HepG2 (cell line): ENCODE measurements at regions not wholly inside any gene's neighbourhood (a gene's known extent, or its start where the extent isn't known, plus 50 kb on each side); places are given as distances from the start of the nearest gene placed in this dataset.

Source experiments
- ATAC-seq: fragments of 200-7000 bp; cut with Tn5 transposase; 3 replicates; pipeline ENCODE4 v1.9.1; 2020; ENCODE audit warnings: mild to moderate bottlenecking, moderate library complexity
- BruUV-seq: library from RNA; stranded (reverse); fragments of 400-500 nt; replicated peaks from 2 replicates; lab custom pipeline; 2021; lab: Mats Ljungman, UMichigan
- CTCF ChIA-PET: fragments of 300-600 bp; formaldehyde crosslinking; extraction: SDS; loops from one replicate; lab custom pipeline; 2021; ENCODE audit warnings: low total read pairs, inconsistent platforms, low intra/inter-chr PET ratio; lab: Yijun Ruan, JAX
- POLR2A ChIA-PET: fragments of 350-600 bp; sonication (Branson Sonifier 250); formaldehyde crosslinking; loops from one replicate; lab custom pipeline; 2020; ENCODE audit warnings: antibody characterized with exemption, inconsistent platforms; lab: Yijun Ruan, JAX
- DNase-seq: peaks from one replicate; pipeline ENCODE4 v3.0.0-alpha.2; 2015; ENCODE audit warnings: low spot score
- FAIRE-seq: peaks from 3 replicates; lab custom pipeline; 2011; peaks lifted over from hg19 to GRCh38; lab: Jason Lieb, UNC
- H2AFZ ChIP-seq: one replicate; pipeline ENCODE4 v1.6.1; 2011; ENCODE audit warnings: low read length, inconsistent platforms
- H3K27ac ChIP-seq: fragments of 300-600 bp; 3 replicates; pipeline ENCODE4 v1.8.0; 2011; ENCODE audit warnings: mixed run types, mild to moderate bottlenecking, mixed read lengths, low read length, inconsistent platforms; ENCODE audit not compliant: insufficient read depth; ENCODE audit errors: extremely low read length
- H3K27me3 ChIP-seq, 2 experiments: fragments of 200-600 bp in 1 of 2; 2 replicates in 1 of 2; 3 replicates in 1 of 2; pipeline versions ENCODE4 v1.6.0 to v1.8.0; 2011; ENCODE audit warnings: low read length in 2 of 2, mild to moderate bottlenecking in 2 of 2, moderate library complexity in 2 of 2, inconsistent platforms in 1 of 2; ENCODE audit not compliant: insufficient read depth in 2 of 2, control insufficient read depth in 1 of 2
- H3K36me3 ChIP-seq, 2 experiments: fragments of 200-600 bp in 1 of 2; replicated peaks in 1 of 2; 2 replicates in 1 of 2; 3 replicates in 1 of 2; pipeline versions ENCODE4 v1.5.1 to v1.8.0; 2011; ENCODE audit warnings: low read length in 2 of 2, inconsistent platforms in 1 of 2; ENCODE audit not compliant: insufficient read depth in 2 of 2, control insufficient read depth in 1 of 2
- H3K4me1 ChIP-seq: 2 replicates; pipeline ENCODE4 v1.5.1; 2012; ENCODE audit warnings: low read length, inconsistent platforms; ENCODE audit not compliant: insufficient read depth
- H3K4me2 ChIP-seq: 2 replicates; pipeline ENCODE4 v1.6.0; 2011; ENCODE audit warnings: low read depth, low read length, inconsistent platforms
- H3K4me3 ChIP-seq, 3 experiments: fragments of 200-600 bp in 1 of 3; sonication (generic), shearing (Covaris generic) in 1 of 3; replicated peaks in 1 of 3; 2 replicates each; pipeline ENCODE4 v1.5.1; 2011 to 2016; ENCODE audit warnings: low read length in 3 of 3, inconsistent platforms in 2 of 3, low read depth in 2 of 3, mild to moderate bottlenecking in 2 of 3, control low read depth in 1 of 3, mixed read lengths in 1 of 3; ENCODE audit not compliant: insufficient read depth in 1 of 3
- H3K79me2 ChIP-seq: one replicate; pipeline ENCODE4 v1.6.1; 2011; ENCODE audit warnings: low read length, inconsistent platforms; ENCODE audit not compliant: insufficient read depth
- H3K9ac ChIP-seq: 2 replicates; pipeline ENCODE4 v1.6.0; 2011; ENCODE audit warnings: mild to moderate bottlenecking, low read depth, low read length, inconsistent platforms; ENCODE audit not compliant: insufficient read depth
- H3K9me3 ChIP-seq: 2 replicates; pipeline ENCODE4 v1.5.1; 2012; ENCODE audit warnings: mild to moderate bottlenecking, low read length
- H4K20me1 ChIP-seq: 2 replicates; pipeline ENCODE4 v1.6.0; 2011; ENCODE audit warnings: inconsistent platforms, mild to moderate bottlenecking, low read length, moderate library complexity; ENCODE audit not compliant: insufficient read depth
- ATRX ChIP-seq: sonication (generic); formaldehyde crosslinking; IDR thresholded peaks from 2 replicates; pipeline ENCODE4 v1.4.0; 2020; ENCODE audit warnings: missing genetic modification reagents, borderline replicate concordance
- BCLAF1 ChIP-seq: fragments of 450-650 bp; IDR thresholded peaks from 2 replicates; pipeline ENCODE4 v1.6.1; 2017; ENCODE audit warnings: mild to moderate bottlenecking
- CCDC6 ChIP-seq: sonication (generic); formaldehyde crosslinking; IDR thresholded peaks from 2 replicates; pipeline ENCODE4 v1.8.1; 2022; ENCODE audit warnings: mild to moderate bottlenecking, missing genetic modification reagents, moderate library complexity
- ELK4 ChIP-seq: sonication (generic); formaldehyde crosslinking; IDR thresholded peaks from 2 replicates; pipeline ENCODE4 v1.9.0; 2021; ENCODE audit warnings: missing genetic modification reagents, borderline replicate concordance
- EZH2 ChIP-seq: conservative IDR thresholded peaks from 2 replicates; pipeline ENCODE4 v1.6.1; 2012; ENCODE audit warnings: mild to moderate bottlenecking, low read depth, low read length, moderate library complexity
- HCFC1 ChIP-seq: fragments of 150-350 bp; IDR thresholded peaks from 2 replicates; pipeline ENCODE4 v1.6.1; 2014; ENCODE audit warnings: low read depth, low read length
- HOXA5 ChIP-seq: sonication (generic); formaldehyde crosslinking; IDR thresholded peaks from 2 replicates; pipeline ENCODE4 v1.4.0; 2020; ENCODE audit warnings: missing genetic modification reagents
- KDM6A ChIP-seq: IDR thresholded peaks from 2 replicates; pipeline ENCODE4 v1.6.1; 2016; ENCODE audit warnings: low read depth
- MTA3 ChIP-seq: sonication (generic); formaldehyde crosslinking; IDR thresholded peaks from 2 replicates; pipeline ENCODE4 v1.4.0; 2020; ENCODE audit warnings: missing genetic modification reagents
- MTF2 ChIP-seq: sonication (generic); formaldehyde crosslinking; IDR thresholded peaks from 2 replicates; pipeline ENCODE4 v1.5.0; 2020; ENCODE audit warnings: missing genetic modification reagents, borderline replicate concordance
- ZBTB7B ChIP-seq: sonication (generic); formaldehyde crosslinking; IDR thresholded peaks from 2 replicates; pipeline ENCODE4 v1.4.0; 2020; ENCODE audit warnings: missing genetic modification reagents
- ZC3H13 ChIP-seq: sonication (generic); formaldehyde crosslinking; IDR thresholded peaks from 2 replicates; pipeline ENCODE4 v1.8.1; 2023; ENCODE audit warnings: mild to moderate bottlenecking, missing genetic modification reagents, moderate library complexity
- ZFX ChIP-seq: sonication (generic); formaldehyde crosslinking; IDR thresholded peaks from 2 replicates; pipeline ENCODE4 v1.4.0; 2020; ENCODE audit warnings: mild to moderate bottlenecking, low read depth, missing genetic modification reagents, moderate library complexity
- ZNF382 ChIP-seq: sonication (generic); formaldehyde crosslinking; IDR thresholded peaks from 2 replicates; pipeline ENCODE4 v1.5.0; 2020; ENCODE audit warnings: missing genetic modification reagents, mild to moderate bottlenecking, borderline replicate concordance
- ZSCAN9 ChIP-seq: IDR thresholded peaks from 2 replicates; pipeline ENCODE4 v1.6.1; 2016; ENCODE audit warnings: borderline replicate concordance
- in situ Hi-C: cut with HindIII; loops from 2 replicates; pipeline ENCODE4 v1.10.0; 2017; ENCODE audit warnings: low pct_unique_long_range_greater_than_20kb; ENCODE audit not compliant: extremely low pct_ligation_motif_present
- intact Hi-C: fragments of 100-400 bp; cut with micrococcal nuclease; formaldehyde crosslinking; loops from one replicate; pipeline ENCODE4 v1.10.0; 2022; ENCODE audit not compliant: unreplicated experiment
- TF ChIP-seq, protein P1 (sequence below): sonication (generic); formaldehyde crosslinking; IDR thresholded peaks from 2 replicates; pipeline ENCODE4 v1.5.0; 2020; ENCODE audit warnings: mild to moderate bottlenecking, missing genetic modification reagents
- TF ChIP-seq, protein P2 (sequence below): sonication (generic); formaldehyde crosslinking; IDR thresholded peaks from 2 replicates; pipeline ENCODE4 v1.5.0; 2020; ENCODE audit warnings: missing genetic modification reagents

DNA sequence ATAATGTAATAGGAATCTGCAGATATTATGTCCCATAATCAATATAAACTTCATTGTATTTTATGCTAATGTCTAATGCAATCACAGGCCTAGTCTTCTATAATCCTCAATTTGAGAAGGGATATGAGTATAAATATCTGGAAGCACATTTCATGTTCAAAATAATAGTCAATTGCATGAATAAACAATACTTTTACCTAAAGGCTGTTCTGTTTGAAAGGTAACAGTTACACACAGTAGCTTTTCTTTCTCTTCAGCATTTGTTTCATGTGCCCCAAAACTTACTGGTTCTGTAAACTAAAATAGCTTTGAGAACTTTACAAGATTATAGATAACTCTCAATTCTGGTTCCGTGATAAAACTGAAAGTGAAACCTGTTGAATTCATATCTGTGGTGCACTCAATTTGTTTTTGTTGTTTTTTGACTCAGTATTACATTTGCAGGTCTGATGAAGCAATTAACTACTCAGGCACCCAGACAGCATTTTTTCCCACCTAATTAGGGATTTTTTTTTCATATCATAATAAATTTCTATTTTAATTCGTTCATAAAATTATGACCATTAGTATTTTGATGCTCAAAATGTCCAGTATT is 1193.8 kb downstream of the SLITRK1 start (continued):
- TF ChIP-seq, protein P1, sequence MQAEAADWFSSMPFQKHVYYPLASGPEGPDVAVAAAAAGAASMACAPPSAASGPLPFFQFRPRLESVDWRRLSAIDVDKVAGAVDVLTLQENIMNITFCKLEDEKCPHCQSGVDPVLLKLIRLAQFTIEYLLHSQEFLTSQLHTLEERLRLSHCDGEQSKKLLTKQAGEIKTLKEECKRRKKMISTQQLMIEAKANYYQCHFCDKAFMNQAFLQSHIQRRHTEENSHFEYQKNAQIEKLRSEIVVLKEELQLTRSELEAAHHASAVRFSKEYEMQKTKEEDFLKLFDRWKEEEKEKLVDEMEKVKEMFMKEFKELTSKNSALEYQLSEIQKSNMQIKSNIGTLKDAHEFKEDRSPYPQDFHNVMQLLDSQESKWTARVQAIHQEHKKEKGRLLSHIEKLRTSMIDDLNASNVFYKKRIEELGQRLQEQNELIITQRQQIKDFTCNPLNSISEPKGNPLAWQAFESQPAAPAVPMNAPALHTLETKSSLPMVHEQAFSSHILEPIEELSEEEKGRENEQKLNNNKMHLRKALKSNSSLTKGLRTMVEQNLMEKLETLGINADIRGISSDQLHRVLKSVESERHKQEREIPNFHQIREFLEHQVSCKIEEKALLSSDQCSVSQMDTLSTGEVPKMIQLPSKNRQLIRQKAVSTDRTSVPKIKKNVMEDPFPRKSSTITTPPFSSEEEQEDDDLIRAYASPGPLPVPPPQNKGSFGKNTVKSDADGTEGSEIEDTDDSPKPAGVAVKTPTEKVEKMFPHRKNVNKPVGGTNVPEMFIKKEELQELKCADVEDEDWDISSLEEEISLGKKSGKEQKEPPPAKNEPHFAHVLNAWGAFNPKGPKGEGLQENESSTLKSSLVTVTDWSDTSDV (CRISPR knock-in tag), result no peak
- TF ChIP-seq HOXA5 (CRISPR knock-in tag), result no peak

GRCh38 chr13:82687884-82688283 is 1194.4 kb downstream of the SLITRK1 start:
- no peaks in the 10 kb centered on the region for H4K20me1 ChIP-seq
- CTCF ChIA-PET, result no interaction called here
- H3K79me2 ChIP-seq, result no peaks in the 10 kb centered on the region
- in situ Hi-C loops (no loop called here), intact Hi-C loops (no loop called here)
- no peak overlapping the region; a peak in 1 of 6 replicates for H3K4me3 ChIP-seq
- POLR2A ChIA-PET, result no interaction called here
- H3K27me3 ChIP-seq, result no peaks in the 10 kb centered on the region
- H3K4me1 ChIP-seq, result no peaks in the 10 kb centered on the region
- no peaks in the 10 kb centered on the region for H3K36me3 ChIP-seq
- FAIRE-seq, result no peak
- no peak overlapping the region for H3K27ac ChIP-seq
- BruUV-seq, result no TSS peak
- peak overlapping the region; percentile 44 for H3K4me2 ChIP-seq
- H3K9me3 ChIP-seq, result peaks cover 5% of the 10 kb centered on the region; the same call in 1 of the 2 replicates
- peak overlapping the region; percentile 50 for H2AFZ ChIP-seq
- ATAC-seq, result no peak
- DNase-seq, result no peak
- H3K9ac ChIP-seq, result no peak overlapping the region
- TF ChIP-seq ZC3H13 (no peak), HCFC1 (no peak), ZBTB7B (no peak), KDM6A (CRISPR knock-in tag) (no peak), ATRX (CRISPR knock-in tag) (no peak), EZH2 (no peak), ZSCAN9 (CRISPR knock-in tag) (no peak), ZNF382 (CRISPR knock-in tag) (no peak), MTF2 (no peak), BCLAF1 (no peak), ELK4 (no peak), ZFX (CRISPR knock-in tag) (no peak), CCDC6 (no peak), MTA3 (no peak)
- TF ChIP-seq, protein P2, sequence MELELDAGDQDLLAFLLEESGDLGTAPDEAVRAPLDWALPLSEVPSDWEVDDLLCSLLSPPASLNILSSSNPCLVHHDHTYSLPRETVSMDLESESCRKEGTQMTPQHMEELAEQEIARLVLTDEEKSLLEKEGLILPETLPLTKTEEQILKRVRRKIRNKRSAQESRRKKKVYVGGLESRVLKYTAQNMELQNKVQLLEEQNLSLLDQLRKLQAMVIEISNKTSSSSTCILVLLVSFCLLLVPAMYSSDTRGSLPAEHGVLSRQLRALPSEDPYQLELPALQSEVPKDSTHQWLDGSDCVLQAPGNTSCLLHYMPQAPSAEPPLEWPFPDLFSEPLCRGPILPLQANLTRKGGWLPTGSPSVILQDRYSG (CRISPR knock-in tag), result no peak
